ENCODE measurements at regions not wholly inside any gene's neighbourhood (a gene's known extent, or its start where the extent isn't known, plus 50 kb on each side); places are given as distances from the start of the nearest gene placed in this dataset.

- H3K27me3 Mint-ChIP-seq: no peaks in the 10 kb centered on the region
- no peak overlapping the region for H3K27ac Mint-ChIP-seq
- H3K36me3 Mint-ChIP-seq: no peaks in the 10 kb centered on the region
- peaks cover 11% of the 10 kb centered on the region for H3K9me3 Mint-ChIP-seq
- no peak overlapping the region for H3K4me3 Mint-ChIP-seq
- no peak for ATAC-seq
- H3K4me1 Mint-ChIP-seq: no peaks in the 10 kb centered on the region
These were observed 350.1 kb upstream of the EEF2KMT start for GRCh38 chr16:5447734-5448133.

DNA sequence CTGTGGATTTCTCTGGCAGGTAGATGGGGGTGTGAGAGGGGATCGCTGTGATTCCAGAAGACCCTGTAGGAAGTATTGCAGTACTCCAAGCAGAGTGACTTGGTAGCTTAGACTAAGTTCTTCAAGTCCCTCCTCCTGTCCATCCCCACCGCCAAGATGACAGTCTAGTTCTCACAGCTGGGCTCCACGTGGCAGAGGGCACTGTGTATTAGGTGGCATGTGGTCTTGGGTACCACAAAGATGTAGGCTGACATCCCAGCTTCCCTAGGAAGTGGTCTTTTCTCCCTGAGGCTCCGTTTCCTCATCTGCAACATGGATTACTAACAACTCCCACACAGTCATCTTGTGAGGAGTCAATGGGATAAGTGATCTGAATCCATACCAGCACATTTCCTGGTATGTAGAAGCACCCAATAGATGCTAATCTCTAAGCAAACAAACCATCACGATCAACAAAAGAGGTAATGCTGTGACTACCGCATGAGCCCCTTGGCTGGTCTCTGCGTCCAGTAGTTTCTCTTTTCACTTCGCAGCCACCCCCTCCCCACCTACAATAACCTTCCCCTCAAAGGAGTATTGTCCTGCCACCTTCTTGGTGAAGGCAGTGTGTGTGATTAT, 349.1 kb upstream of the EEF2KMT start:
- Mint-ChIP-seq H3K4me3 (no peak overlapping the region), H3K36me3 (no peaks in the 10 kb centered on the region), H3K27me3 (no peaks in the 10 kb centered on the region), H3K9me3 (peaks cover 18% of the 10 kb centered on the region), H3K4me1 (no peaks in the 10 kb centered on the region), H3K27ac (no peak overlapping the region)
- ATAC-seq: no peak

DNA sequence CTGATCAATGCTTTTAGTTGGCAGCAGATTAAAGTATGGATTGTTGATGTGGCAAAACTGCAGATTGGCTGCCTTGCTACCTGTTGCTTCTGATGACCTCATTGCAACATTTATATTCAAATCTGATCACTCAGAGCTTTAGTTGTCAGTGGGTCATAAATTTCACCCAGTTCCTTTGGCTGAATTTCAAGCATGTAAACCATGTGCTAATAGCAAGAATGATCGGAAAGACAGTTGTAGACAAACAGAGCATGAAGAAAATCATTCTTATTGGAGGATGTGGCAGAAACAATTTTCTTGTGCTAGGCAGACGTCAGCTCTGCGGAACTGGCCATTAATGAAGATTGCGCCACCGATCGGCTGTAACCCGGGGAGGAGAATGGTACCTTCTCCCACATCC, 346.6 kb upstream of the EEF2KMT start:
- Mint-ChIP-seq H3K9me3 (peaks cover 24% of the 10 kb centered on the region), H3K27me3 (no peaks in the 10 kb centered on the region), H3K36me3 (no peaks in the 10 kb centered on the region), H3K4me3 (no peak overlapping the region), H3K4me1 (no peaks in the 10 kb centered on the region), H3K27ac (no peak overlapping the region)
- ATAC-seq: no peak

DNA sequence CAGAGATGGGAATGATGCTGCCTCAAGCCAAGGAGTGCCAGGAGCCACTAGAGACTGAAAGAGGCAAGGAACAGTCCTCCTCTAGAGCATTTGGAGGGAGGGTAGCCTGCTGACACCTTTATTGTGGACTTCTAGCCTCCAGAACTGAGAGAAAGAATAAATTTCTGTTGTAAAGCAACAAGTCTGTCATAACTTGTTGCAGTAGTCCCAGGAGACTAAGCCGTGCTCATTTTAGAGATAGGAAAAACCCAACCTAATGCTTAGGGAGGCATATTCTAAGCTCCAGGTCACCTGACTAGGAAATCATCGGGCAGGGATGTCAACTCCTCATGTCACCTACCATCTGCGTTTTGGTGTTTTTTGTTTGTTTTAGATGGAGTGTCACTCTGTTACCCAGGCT, 345.4 kb upstream of the EEF2KMT start:
- H3K27ac Mint-ChIP-seq: no peak overlapping the region
- H3K4me3 Mint-ChIP-seq: no peak overlapping the region
- H3K4me1 Mint-ChIP-seq: no peaks in the 10 kb centered on the region
- no peaks in the 10 kb centered on the region for H3K36me3 Mint-ChIP-seq
- ATAC-seq: no peak
- no peaks in the 10 kb centered on the region for H3K27me3 Mint-ChIP-seq
- H3K9me3 Mint-ChIP-seq: peaks cover 28% of the 10 kb centered on the region

DNA sequence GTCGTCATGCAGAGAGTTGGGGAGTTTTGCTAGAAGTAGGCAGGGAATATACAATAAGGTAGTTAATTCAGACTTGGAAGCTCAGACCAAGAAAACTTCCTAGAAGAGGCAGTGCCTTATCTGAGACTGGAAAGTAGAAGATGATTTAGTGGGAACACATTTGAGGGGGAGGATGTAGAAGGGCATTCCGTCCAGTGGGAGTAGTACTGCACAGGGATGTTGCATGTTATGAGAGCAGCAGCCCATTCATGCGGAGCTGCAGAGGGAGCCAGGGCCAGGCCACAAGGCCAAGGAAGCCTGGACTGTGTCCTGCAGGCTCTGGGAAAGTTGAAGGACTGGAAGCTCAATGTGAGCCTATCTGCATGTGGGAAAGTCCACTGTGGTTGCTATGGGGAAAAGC, 344.5 kb upstream of the EEF2KMT start:
- no peaks in the 10 kb centered on the region for H3K27me3 Mint-ChIP-seq
- no peak overlapping the region for H3K27ac Mint-ChIP-seq
- no peak overlapping the region for H3K4me3 Mint-ChIP-seq
- no peaks in the 10 kb centered on the region for H3K36me3 Mint-ChIP-seq
- ATAC-seq: no peak
- no peaks in the 10 kb centered on the region for H3K4me1 Mint-ChIP-seq
- peaks cover 20% of the 10 kb centered on the region for H3K9me3 Mint-ChIP-seq

- Mint-ChIP-seq H3K27ac (no peak overlapping the region), H3K36me3 (no peaks in the 10 kb centered on the region), H3K27me3 (no peaks in the 10 kb centered on the region), H3K4me1 (no peaks in the 10 kb centered on the region), H3K4me3 (no peak overlapping the region), H3K9me3 (peaks cover 19% of the 10 kb centered on the region)
- no peak for ATAC-seq
These were observed 341.0 kb upstream of the EEF2KMT start for GRCh38 chr16:5438591-5438990.

DNA sequence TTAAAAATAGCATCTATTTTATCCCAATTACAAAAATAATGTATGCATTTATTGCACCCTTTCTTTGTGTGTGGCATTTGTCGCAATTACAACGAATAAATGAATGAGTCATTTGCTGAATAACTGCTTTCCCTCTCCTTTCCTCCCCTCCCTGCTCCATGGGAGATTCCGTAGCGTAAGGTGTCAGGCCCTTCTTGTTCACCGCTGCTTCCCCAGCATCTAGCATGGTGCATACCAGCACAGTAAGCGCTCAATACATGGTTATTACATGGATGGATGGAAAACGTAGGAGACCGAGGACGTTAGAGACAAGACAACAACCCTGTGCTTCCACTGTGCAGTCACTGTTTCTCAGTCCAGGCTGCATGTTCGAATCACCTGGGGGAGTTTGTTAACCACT, 336.0 kb upstream of the EEF2KMT start:
- H3K4me3 Mint-ChIP-seq: no peak overlapping the region
- H3K27ac Mint-ChIP-seq: no peak overlapping the region
- peaks cover under 1% of the 10 kb centered on the region for H3K9me3 Mint-ChIP-seq
- H3K4me1 Mint-ChIP-seq: no peaks in the 10 kb centered on the region
- ATAC-seq: no peak
- no peaks in the 10 kb centered on the region for H3K36me3 Mint-ChIP-seq
- H3K27me3 Mint-ChIP-seq: no peaks in the 10 kb centered on the region

DNA sequence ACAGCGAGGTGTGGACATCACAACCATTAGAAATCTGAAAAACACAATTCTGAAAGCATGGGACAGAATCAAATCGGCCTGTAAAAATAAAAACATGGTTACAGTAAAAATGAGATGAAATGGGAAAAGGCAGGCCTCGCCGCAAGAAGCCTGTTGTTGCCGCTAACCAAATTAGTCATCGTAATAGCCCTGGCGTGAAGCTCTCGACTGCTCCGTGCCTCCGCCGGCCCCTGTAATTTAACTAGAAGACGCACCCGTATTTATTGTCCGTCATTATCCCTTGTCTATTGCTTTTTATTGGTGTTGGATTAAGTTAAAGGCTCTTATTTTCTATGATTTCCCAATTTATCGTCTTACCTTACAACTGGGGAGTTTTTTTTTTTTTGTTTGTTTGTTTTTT, 334.6 kb upstream of the EEF2KMT start:
- no peak overlapping the region for H3K4me3 Mint-ChIP-seq
- no peaks in the 10 kb centered on the region for H3K4me1 Mint-ChIP-seq
- H3K27me3 Mint-ChIP-seq: no peaks in the 10 kb centered on the region
- H3K36me3 Mint-ChIP-seq: no peaks in the 10 kb centered on the region
- no peak overlapping the region for H3K27ac Mint-ChIP-seq
- no peak for ATAC-seq
- no peaks in the 10 kb centered on the region for H3K9me3 Mint-ChIP-seq

DNA sequence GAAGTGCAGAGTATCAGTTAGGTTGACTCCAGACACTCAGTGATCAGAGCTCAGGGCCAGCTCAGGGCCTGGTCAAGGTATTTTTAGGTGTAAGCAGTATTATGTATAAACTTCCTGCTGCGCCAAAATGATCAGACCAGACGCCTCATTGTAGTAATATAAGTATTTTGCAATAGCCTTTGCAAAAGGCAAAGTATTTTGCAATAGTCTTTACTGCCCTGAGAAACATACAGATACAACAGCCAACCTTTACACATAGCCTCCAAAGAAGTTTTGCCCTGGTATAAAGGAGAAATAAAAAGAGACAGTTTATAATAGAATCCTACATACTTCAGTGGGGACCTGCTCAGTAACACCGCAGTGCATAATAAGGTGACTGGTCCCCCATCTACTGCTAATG, 333.0 kb upstream of the EEF2KMT start:
- Mint-ChIP-seq H3K27me3 (no peaks in the 10 kb centered on the region), H3K36me3 (no peaks in the 10 kb centered on the region), H3K4me3 (no peak overlapping the region), H3K9me3 (no peaks in the 10 kb centered on the region), H3K27ac (no peak overlapping the region), H3K4me1 (no peaks in the 10 kb centered on the region)
- ATAC-seq: no peak

DNA sequence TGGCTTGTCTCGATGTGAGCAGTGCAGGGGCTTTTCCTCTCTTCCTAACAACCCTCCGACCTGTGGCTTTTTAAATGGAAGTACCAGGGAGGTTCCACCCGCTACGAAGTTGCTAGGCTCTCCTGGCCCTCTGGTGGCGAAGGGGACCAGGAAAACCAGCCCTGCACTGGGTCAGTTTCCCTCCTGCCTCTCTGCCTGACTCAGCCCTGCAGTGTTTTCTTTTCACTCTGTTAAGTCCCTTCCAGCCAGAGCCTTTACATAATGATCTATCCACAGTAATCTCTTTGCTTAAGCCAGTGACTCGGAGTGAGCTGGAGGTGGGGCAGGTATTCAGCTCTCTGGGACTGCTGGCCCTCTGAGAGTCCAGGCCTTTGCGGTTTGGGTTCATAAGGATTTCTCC, 331.3 kb upstream of the EEF2KMT start:
- Mint-ChIP-seq H3K4me1 (no peaks in the 10 kb centered on the region), H3K27ac (no peak overlapping the region), H3K36me3 (no peaks in the 10 kb centered on the region), H3K4me3 (no peak overlapping the region), H3K27me3 (no peaks in the 10 kb centered on the region), H3K9me3 (no peaks in the 10 kb centered on the region)
- ATAC-seq: no peak

DNA sequence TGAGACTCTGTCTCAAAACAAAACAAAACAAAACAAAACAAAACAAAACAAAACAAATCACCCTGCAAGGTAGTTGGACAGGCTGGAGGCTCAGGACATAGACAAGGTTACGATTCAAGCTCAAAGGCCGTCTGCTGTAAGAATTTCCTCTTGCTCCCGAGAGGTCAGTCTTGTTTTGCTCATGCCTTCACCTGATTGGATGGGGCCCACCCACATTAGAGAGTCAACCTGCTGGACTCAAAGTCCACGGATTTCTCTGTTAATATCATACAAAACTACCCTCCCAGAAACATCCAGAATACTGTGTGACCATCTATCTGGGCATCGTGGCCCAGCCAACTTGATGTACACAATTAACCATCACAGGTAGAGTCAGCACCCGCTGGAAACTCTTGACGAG, 330.0 kb upstream of the EEF2KMT start:
- Mint-ChIP-seq H3K9me3 (no peaks in the 10 kb centered on the region), H3K27ac (no peak overlapping the region), H3K27me3 (no peaks in the 10 kb centered on the region), H3K4me1 (no peaks in the 10 kb centered on the region), H3K36me3 (no peaks in the 10 kb centered on the region), H3K4me3 (no peak overlapping the region)
- no peak for ATAC-seq

GRCh38 chr16:5422643-5423496, 325.3 kb upstream of the EEF2KMT start:
- H3K36me3 Mint-ChIP-seq: no peaks in the 10 kb centered on the region
- no peak overlapping the region for H3K27ac Mint-ChIP-seq
- H3K27me3 Mint-ChIP-seq: no peaks in the 10 kb centered on the region
- ATAC-seq: no peak
- no peaks in the 10 kb centered on the region for H3K4me1 Mint-ChIP-seq
- H3K4me3 Mint-ChIP-seq: no peak overlapping the region
- peaks cover 5% of the 10 kb centered on the region for H3K9me3 Mint-ChIP-seq

DNA sequence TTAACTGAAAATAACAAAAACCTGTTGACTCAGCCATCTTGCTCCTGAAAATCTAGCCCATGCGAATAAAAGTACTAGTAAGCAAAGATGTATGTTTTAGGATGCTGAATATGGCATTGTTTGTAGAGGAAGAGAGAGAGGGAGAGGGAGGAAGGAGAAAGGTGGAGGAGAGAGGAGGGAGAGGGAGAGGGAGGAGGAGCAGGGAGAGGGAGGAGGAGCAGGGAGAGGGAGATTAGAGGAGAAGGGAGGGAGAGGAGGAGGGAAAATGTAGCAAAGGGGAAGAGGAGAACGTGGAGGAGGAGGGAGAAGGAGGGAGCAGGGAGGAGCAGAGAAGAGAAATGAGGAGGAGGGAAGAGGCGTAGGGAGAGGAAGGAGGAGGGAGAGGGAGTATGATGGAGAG, 324.5 kb upstream of the EEF2KMT start:
- Mint-ChIP-seq H3K4me3 (no peak overlapping the region), H3K27ac (no peak overlapping the region), H3K36me3 (no peaks in the 10 kb centered on the region), H3K27me3 (no peaks in the 10 kb centered on the region), H3K4me1 (no peaks in the 10 kb centered on the region), H3K9me3 (peaks cover 5% of the 10 kb centered on the region)
- ATAC-seq: no peak

- Mint-ChIP-seq H3K9me3 (peaks cover 5% of the 10 kb centered on the region), H3K4me3 (no peak overlapping the region), H3K27me3 (no peaks in the 10 kb centered on the region), H3K4me1 (no peaks in the 10 kb centered on the region), H3K36me3 (no peaks in the 10 kb centered on the region), H3K27ac (no peak overlapping the region)
- no peak for ATAC-seq
These were observed 318.4 kb upstream of the EEF2KMT start for GRCh38 chr16:5416013-5416412.

DNA sequence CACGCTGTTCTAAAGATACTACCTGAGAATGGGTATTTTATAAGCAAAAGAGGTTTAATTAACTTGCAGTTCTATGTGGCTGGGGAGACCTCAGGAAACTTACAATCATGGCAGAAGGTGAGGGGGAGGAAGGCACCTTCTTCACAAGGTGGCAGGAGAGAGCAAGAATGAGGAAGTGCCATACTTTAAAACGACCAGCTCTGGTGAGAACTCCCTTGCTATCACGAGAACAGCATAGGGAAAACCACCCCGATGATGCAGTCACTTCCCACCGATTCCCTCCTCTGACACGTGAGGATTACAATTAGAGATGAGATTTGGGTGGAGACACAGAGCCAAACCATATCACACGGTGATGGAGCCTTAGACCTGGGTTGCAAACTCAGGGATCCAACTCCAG, 317.5 kb upstream of the EEF2KMT start:
- no peak for ATAC-seq
- no peak overlapping the region for H3K4me3 Mint-ChIP-seq
- no peaks in the 10 kb centered on the region for H3K36me3 Mint-ChIP-seq
- no peaks in the 10 kb centered on the region for H3K4me1 Mint-ChIP-seq
- no peak overlapping the region for H3K27ac Mint-ChIP-seq
- H3K27me3 Mint-ChIP-seq: no peaks in the 10 kb centered on the region
- peaks cover 11% of the 10 kb centered on the region for H3K9me3 Mint-ChIP-seq

GRCh38 chr16:5412731-5413130, 315.1 kb upstream of the EEF2KMT start:
- H3K27ac Mint-ChIP-seq: no peak overlapping the region
- H3K36me3 Mint-ChIP-seq: no peaks in the 10 kb centered on the region
- peaks cover 11% of the 10 kb centered on the region for H3K9me3 Mint-ChIP-seq

More at GRCh38 chr16:5412731-5413130, 315.1 kb upstream of the EEF2KMT start:
- Mint-ChIP-seq H3K4me3 (no peak overlapping the region), H3K27me3 (no peaks in the 10 kb centered on the region), H3K4me1 (no peaks in the 10 kb centered on the region)
- no peak for ATAC-seq
